ENCODE measurements at regions not wholly inside any gene's neighbourhood (a gene's known extent, or its start where the extent isn't known, plus 50 kb on each side); places are given as distances from the start of the nearest gene placed in this dataset.
"Not testable (repeated sequence)": the region's sequence is repeated elsewhere in the genome, so short reads cannot be mapped to it uniquely, and the experiment has no call there.

DNA sequence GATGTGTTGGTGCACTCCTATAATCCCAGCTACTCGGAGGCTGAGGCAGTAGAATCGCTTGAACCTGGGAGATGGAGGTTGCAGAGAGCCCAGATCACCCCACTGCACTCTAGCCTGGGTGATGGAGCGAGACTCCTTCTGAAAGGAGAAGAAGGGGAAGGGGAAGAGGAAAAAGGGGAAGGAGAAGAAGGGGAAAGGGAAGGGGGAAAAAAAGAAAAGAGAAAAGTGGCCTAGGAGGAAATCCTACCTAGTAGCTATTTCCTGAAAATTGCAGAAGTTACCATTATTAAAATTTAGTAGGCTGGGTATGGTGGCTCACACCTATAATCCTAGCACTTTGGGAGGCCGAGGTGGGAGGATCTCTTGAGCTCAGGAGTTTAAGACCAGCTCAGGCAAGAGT lies 67.4 kb downstream of the ARRDC3 start:
- H3K27ac ChIP-seq = no peak overlapping the region
- H3K4me3 ChIP-seq = no peak overlapping the region

GRCh38 chr5:91313757-91314673 lies 69.1 kb downstream of the ARRDC3 start:
- Histone ChIP-seq H3K27ac (peak overlapping the region in 19 of 21 experiments; percentile 33 to 92 (median 77)), H3K4me3 (peak overlapping the region in 1 of 7 experiments; percentile 16)

DNA sequence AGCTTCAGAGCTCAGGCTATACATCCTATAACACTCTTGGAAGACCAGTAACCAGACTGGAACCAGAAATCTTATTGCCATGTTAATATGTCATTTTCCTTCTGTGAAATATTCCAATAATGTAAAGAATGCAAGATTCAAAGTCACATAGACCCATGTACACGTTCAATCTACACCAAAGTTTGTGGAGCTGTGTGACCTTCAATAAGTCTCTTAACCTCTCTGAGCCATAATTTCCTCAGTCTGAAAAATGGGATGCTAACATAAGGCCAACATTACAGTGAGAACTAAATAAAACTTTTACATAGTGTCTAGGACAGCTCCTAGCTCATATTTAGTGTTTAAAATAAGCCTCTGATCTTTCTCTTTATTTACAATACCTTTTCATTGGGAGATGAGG lies 70.4 kb downstream of the ARRDC3 start:
- Histone ChIP-seq H3K27ac (peak overlapping the region in 18 of 21 experiments; percentile 58 to 92 (median 80)), H3K4me3 (peak overlapping the region in 1 of 7 experiments; percentile 1)

DNA sequence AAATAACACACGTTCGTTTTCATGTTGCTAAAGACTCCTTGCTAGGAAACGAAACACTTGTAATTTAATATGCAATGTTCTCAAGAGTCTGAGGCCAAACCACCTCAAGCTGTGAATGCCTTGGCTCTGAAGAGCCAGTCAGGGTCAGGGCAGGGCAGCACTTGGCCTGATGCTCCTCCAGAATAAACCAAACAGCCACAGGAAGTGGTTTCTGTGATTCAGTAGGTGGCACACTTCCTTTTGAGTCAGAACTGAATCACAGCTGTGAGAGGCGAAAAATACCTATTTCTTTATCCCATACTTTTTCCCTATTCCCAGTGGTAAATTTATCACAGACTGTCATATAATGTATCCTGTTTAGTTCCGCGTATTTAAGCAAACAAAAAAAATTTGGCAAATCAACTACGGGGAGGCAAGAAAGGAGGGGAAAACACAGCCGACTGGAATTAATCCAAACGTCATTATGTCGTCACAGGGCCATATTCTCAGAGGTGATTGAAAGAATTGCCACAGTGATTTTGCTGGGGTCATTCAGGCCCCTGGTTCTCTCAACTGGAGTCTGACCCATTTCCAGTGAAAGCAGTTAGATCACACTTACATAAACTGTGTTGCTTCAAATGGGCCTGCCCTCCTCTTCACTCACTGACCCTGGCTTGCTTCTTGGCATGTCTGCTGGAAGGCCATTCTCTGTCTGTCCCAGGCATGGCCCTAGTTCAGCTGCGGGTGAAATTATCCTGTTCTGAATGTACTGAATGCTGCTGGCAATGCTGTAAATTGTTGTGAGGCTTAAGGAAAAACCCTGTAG lies 71.2 kb downstream of the ARRDC3 start:
- Histone ChIP-seq H3K4me3 (no peak overlapping the region), H3K27ac (peak overlapping the region; percentile 35 to 92 (median 79))

DNA sequence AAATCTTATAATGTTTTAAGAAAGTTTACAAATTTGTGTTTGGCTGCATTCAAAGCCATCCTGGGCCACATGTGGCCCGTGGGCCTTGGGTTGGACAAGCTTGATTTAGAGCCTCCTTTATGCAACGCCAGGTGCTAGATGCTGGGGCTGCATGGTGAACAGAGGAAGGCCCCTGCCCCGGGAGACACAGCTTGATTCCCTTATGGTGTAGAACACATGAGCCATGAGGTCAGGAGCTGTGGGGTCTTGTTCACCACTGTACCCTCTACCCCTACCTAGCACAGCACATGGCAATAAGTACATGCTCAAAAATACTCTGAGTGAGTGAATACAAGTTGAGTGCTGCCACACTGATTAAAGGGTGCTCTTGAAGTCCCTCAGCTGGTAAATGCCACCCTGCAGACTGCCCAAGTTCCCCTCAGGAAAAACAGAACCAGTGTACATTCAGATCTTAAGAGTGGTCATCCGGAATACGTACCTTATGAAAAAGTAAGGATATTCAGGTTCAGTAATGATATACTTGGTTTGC lies 71.9 kb downstream of the ARRDC3 start:
- no peak overlapping the region for H3K4me3 ChIP-seq

GRCh38 chr5:91308157-91308556 lies 75.0 kb downstream of the ARRDC3 start:
- peak overlapping the region in 3 of 21 experiments; percentile 31 to 41 (median 40) for H3K27ac ChIP-seq
- H3K4me3 ChIP-seq = not testable (repeated sequence)

More for the DNA sequence above, 71.9 kb downstream of the ARRDC3 start:
- peak overlapping the region; percentile 42 to 92 (median 79) for H3K27ac ChIP-seq

DNA sequence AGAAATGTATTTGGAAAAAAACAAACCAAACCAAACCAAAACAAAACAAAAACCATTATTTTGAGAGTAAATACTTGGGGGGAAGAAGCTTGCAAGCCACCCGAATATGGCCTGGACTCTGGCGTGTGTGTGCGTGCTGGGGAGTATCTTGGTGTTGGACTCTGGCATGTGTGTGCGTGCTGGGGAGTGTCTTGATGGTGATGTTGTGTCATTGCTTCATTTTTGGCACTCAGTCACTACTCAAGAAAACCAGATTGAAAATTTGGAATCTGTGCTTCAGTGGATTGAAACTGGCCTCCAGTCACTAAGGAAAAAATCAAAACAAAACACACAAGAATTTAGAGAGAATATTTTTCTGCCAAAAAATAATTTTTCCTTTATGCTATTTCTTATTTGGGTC lies 76.1 kb downstream of the ARRDC3 start:
- H3K4me3 ChIP-seq = no peak overlapping the region
- H3K27ac ChIP-seq = peak overlapping the region in 6 of 21 experiments; percentile 6 to 63 (median 52)

DNA sequence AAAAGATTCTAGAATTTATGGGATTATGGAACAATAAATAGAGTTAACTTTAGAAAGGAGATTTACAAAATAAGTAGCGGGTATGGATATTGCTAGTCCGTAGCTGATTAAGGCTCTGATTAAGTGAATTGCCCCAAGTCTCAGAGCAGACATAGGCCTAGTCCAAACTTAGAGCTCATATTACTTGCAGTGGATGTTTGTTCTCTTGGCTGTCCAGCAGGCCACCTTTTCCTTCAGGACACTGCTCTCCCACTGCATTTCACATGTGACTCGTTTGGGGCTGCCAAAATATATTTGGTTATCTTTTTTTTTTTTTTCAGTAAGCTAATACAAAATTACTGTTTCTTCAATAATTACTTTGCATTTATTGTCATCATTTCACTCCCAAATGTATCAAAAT lies 76.6 kb downstream of the ARRDC3 start:
- H3K27ac ChIP-seq = peak overlapping the region in 9 of 21 experiments; percentile 30 to 63 (median 49)
- H3K4me3 ChIP-seq = no peak overlapping the region

DNA sequence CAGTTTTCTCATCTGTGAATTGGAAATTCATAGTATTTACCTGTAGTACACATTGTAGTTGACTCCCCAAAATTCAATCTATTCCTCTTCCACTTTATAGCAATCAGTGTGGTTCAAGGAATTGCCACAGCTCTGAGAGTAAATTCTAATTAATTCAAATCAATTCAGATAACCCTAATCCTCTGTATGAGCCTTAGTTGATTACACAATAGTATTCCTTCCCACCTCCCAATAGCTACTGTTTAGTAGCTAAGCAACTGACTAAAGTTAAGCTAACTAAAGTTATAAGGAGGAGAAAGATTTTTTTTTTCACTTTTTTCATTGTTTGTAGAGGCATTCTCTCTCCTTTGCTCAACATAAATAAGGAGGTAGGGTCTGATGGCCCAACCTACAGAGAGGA lies 77.5 kb downstream of the ARRDC3 start:
- no peak overlapping the region for H3K4me3 ChIP-seq
- H3K27ac ChIP-seq = peak overlapping the region in 9 of 21 experiments; percentile 1 to 63 (median 47)

- not testable (repeated sequence) for H3K4me3 ChIP-seq, H3K27ac ChIP-seq
These were observed 79.1 kb downstream of the ARRDC3 start for GRCh38 chr5:91304015-91304414.

DNA sequence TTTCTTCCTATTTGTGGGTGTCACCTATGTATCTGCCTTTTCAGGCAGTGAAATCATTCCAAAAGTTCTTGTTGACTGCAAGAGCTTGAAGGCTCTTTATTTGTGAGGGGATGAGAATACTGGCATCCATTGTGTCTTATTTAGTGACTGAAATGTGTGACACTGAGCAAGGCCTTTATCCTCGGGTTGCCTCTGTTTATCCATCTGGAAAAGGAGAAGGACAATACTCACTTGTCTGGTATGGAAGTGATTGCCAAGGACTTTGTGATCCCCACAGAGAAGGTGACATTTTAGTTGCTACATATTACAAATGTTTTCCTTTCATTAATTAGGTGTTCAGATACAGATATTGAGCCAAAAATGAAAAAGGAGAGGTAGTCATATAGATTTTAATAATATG lies 80.2 kb downstream of the ARRDC3 start:
- Histone ChIP-seq H3K4me3 (no peak overlapping the region), H3K27ac (no peak overlapping the region)

- H3K4me3 ChIP-seq = no peak overlapping the region
- peak overlapping the region in 7 of 21 experiments; percentile 41 to 76 (median 51) for H3K27ac ChIP-seq
These were observed 80.8 kb downstream of the ARRDC3 start for GRCh38 chr5:91302305-91302704.

GRCh38 chr5:91301106-91301846 lies 81.8 kb downstream of the ARRDC3 start:
- Histone ChIP-seq H3K4me3 (no peak overlapping the region), H3K27ac (peak overlapping the region in 14 of 21 experiments; percentile 19 to 76 (median 48))

DNA sequence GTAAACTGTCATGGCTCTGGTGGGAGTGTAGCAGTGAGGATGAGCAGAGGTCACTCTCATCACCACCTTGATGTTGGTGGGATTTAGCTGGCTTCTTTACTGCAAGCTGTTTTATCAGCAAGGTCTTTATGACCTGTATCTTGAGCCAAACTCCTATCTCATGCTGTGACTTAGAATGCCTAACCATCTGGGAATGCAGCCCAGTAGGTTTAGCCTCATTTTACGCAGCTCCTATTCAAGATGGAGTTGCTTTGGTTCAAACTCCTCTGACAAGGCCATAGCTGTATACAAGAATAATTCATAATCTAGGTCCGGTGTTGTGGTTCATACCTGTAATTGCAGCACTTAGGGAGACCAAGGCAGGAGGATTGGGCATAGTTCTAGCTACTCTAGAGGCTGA lies 85.1 kb downstream of the ARRDC3 start:
- Histone ChIP-seq H3K4me3 (no peak overlapping the region), H3K27ac (peak overlapping the region in 2 of 21 experiments; percentile 54 to 66)

DNA sequence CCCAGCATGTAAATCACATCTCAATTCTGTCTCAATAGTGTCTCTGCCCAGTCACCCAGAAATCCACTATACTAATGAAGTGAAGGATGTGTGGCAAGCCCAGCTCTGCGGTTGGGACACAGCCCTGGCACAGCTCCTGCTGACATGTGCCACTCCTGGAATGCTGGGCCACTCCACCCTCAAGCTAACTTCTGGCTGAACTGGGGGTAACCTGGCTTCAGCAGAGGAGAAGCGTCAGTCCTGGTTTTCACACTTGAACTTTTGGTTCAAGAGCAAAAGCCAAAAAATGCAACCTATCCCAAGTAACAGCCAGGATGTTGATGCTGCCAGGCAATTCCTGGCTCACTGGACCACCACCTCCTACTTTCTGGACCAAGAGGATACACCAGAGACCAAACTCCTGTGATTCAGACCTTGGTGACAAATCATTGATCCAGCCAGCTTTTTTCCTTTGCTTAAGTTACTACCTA lies 86.4 kb downstream of the ARRDC3 start:
- Histone ChIP-seq H3K27ac (peak overlapping the region in 13 of 21 experiments; percentile 0 to 66 (median 32)), H3K4me3 (no peak overlapping the region)

- H3K4me3 ChIP-seq = not testable (repeated sequence)
- H3K27ac ChIP-seq = peak overlapping the region in 14 of 21 experiments; percentile 0 to 66 (median 30)
These were observed 87.0 kb downstream of the ARRDC3 start for GRCh38 chr5:91296102-91296501.

DNA sequence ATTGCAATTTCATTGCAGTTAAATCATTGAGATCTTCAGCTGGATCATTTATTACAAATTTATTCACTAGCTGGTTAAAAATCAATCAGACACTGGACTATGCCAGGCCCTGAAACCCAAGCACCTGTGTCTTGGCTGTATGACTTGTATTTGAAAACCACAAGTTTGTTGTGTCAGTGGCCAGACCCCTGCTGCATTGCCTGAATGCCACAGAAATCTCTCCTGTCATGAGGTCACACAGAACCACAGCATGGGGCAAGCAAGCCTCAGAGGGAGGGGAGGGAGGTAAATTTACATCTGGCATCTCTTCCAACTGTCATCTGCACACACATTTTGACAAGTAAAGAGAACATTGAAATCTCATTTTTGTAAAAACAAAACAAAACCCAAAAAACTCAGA lies 90.0 kb downstream of the ARRDC3 start:
- H3K27ac ChIP-seq = no peak overlapping the region
- H3K4me3 ChIP-seq = no peak overlapping the region

DNA sequence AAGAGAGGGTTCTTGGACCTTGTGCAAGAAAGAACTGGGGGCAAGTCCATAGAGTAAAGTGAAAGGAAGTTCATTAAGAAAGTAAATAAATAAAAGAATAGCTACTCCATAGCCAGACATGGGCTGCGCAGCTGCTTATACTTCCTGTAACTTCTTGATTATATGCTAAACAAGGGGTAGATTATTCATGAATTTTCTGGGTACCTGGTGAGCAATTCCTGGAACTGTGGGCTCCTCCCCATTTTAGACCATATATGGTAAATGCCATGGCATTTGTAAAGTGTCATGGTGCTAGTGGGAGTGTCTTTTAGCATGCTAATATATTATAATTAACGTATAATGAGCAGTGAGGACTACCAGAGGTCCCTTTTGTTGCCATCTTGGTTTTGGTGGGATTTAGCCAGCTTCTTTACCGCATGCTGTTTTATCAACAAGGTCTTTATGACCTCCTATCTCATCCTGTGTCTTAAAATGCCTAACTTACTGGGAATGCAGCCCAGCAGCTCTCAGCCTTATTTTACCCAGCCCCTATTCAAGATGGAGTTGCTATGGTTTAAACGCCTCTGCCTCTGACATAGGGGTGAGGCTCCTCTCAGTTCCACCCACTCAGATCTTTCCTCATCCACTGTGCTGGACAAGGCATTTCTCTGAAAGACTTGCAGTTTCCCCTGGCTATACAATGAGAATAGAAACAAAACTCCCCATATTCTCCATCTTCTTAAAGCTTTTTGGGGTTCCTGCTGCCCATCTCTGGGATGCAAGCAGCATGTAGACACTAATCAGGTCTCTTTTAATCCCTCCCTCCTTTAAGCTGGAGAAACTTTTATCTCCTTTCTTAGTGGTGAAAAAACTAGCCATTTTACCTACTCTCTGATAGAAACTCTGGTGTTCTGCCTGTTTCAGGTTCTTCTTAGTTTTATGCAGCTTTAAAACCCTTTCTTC lies 91.2 kb downstream of the ARRDC3 start:
- no peak overlapping the region for H3K4me3 ChIP-seq

More for the DNA sequence above, 91.2 kb downstream of the ARRDC3 start:
- no peak overlapping the region for H3K27ac ChIP-seq
